ENCODE measurements at regions not wholly inside any gene's neighbourhood (a gene's known extent, or its start where the extent isn't known, plus 50 kb on each side); places are given as distances from the start of the nearest gene placed in this dataset.

DNA sequence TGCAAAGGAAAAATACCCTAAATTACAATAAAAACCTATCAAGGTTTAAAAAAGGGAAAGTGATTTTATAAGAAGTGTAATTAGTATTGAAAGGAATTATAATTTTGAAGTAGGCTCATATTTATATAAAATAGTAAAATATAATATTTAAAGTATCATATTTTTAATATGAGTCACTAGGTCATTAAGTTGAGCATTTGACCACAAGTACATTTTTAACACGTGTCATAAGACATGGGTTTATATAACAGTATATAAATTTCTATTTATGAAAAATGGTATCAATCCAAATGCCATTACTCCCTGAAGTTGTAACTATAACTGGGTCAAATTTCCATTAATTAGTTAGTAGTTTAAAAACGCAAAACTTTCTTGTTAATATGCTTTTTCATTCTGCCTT lies 365.9 kb downstream of the COL11A1 start:
- Mint-ChIP-seq H3K4me1 (ENCODE audit: low read depth, unreplicated experiment) (no peaks in the 10 kb centered on the region), H3K27ac (ENCODE audit: unreplicated experiment) (no peak overlapping the region), H3K9me3 (ENCODE audit: low read depth, unreplicated experiment) (peaks cover 10% of the 10 kb centered on the region), H3K27me3 (ENCODE audit: unreplicated experiment) (no peaks in the 10 kb centered on the region), H3K36me3 (ENCODE audit: insufficient read depth, unreplicated experiment) (no peaks in the 10 kb centered on the region), H3K4me3 (ENCODE audit: low read depth, unreplicated experiment) (no peak overlapping the region)
- CTCF ChIA-PET = no interaction called here
- intact Hi-C loops (cut with micrococcal nuclease; ENCODE audit: unreplicated experiment) = no loop called here
- DNase-seq = no peak
- TF ChIP-seq CTCF (IDR thresholded peaks at IDR 0.05; ENCODE audit: unreplicated experiment) = no peak
- BruUV-seq (replicated peaks) = no TSS peak

DNA sequence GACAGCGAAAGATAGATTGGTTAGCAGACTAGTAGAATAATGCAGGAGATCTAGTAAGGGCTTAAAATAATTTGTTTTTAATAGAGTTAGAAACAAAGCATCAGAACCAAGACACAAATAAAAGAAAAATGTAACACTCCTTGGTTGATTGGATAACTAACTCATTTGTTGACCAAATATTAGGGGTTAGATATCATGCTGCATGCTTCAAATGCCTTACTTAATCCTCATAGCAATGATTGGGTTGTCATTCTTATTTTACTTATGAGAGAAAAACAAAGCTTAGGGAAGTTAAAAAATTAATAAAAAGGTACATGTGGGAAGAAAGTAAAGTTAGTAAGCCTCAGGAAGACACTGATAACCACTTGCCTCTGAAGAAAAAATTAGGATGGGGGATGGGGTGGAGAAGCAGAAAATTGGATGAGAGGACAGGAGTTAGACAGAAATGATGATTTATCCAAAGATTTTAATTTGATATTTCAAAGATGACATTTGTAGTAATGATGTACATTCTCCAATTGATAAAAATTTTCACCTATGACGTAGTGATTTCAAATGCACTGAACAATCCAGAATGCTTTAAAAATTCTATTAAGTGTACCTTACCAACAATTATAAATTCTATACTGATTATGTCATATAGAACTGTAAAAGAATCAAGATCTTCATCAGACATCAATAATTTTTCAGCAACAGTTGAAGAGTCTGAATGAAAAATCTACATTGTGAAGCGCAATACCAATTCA lies 374.7 kb downstream of the COL11A1 start:
- Mint-ChIP-seq H3K36me3 (ENCODE audit: insufficient read depth, unreplicated experiment) (no peaks in the 10 kb centered on the region), H3K4me3 (ENCODE audit: low read depth, unreplicated experiment) (no peak overlapping the region), H3K27me3 (ENCODE audit: unreplicated experiment) (no peaks in the 10 kb centered on the region), H3K27ac (ENCODE audit: unreplicated experiment) (no peak overlapping the region), H3K9me3 (ENCODE audit: low read depth, unreplicated experiment) (peaks cover 3% of the 10 kb centered on the region), H3K4me1 (ENCODE audit: low read depth, unreplicated experiment) (no peaks in the 10 kb centered on the region)
- no peak for TF ChIP-seq CTCF (IDR thresholded peaks at IDR 0.05; ENCODE audit: unreplicated experiment)
- DNase-seq = no peak
- intact Hi-C loops (cut with micrococcal nuclease; ENCODE audit: unreplicated experiment) = no loop called here
- no TSS peak for BruUV-seq (replicated peaks)
- CTCF ChIA-PET = no interaction called here

GRCh38 chr1:102732927-102733326 lies 375.4 kb downstream of the COL11A1 start:
- CTCF ChIA-PET = no interaction called here
- intact Hi-C loops (cut with micrococcal nuclease; ENCODE audit: unreplicated experiment) = no loop called here
- no peak for DNase-seq
- H3K36me3 Mint-ChIP-seq (ENCODE audit: insufficient read depth, unreplicated experiment) = no peaks in the 10 kb centered on the region
- no peak overlapping the region for H3K27ac Mint-ChIP-seq (ENCODE audit: unreplicated experiment)
- no peaks in the 10 kb centered on the region for H3K27me3 Mint-ChIP-seq (ENCODE audit: unreplicated experiment)
- no peaks in the 10 kb centered on the region for H3K4me1 Mint-ChIP-seq (ENCODE audit: low read depth, unreplicated experiment)
- no peak for TF ChIP-seq CTCF (IDR thresholded peaks at IDR 0.05; ENCODE audit: unreplicated experiment)
- no TSS peak for BruUV-seq (replicated peaks)
- no peaks in the 10 kb centered on the region for H3K9me3 Mint-ChIP-seq (ENCODE audit: low read depth, unreplicated experiment)
- H3K4me3 Mint-ChIP-seq (ENCODE audit: low read depth, unreplicated experiment) = no peak overlapping the region

DNA sequence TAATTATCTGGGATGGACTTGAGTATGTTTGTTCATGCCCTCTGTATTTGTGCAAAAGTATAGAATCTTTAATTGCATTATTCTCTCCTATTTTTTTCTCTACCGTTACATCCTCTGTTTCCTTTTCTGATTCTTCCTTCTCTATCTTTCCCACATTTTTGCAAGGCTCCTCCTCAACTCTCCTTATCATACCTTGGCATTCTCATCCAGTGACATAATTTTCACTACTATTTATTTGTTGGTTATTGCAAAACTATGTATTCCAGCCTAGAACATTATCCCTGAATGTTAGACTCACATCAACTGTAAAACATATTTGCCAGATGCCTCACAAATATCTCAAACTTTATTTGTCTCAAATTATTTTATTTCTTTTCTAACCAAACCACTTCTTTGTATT lies 381.9 kb downstream of the COL11A1 start:
- Mint-ChIP-seq H3K9me3 (ENCODE audit: low read depth, unreplicated experiment) (peaks cover 6% of the 10 kb centered on the region), H3K4me1 (ENCODE audit: low read depth, unreplicated experiment) (no peaks in the 10 kb centered on the region), H3K36me3 (ENCODE audit: insufficient read depth, unreplicated experiment) (no peaks in the 10 kb centered on the region), H3K27ac (ENCODE audit: unreplicated experiment) (no peak overlapping the region), H3K4me3 (ENCODE audit: low read depth, unreplicated experiment) (no peak overlapping the region), H3K27me3 (ENCODE audit: unreplicated experiment) (no peaks in the 10 kb centered on the region)
- no TSS peak for BruUV-seq (replicated peaks)
- intact Hi-C loops (cut with micrococcal nuclease; ENCODE audit: unreplicated experiment) = no loop called here
- CTCF ChIA-PET = no interaction called here
- TF ChIP-seq CTCF (IDR thresholded peaks at IDR 0.05; ENCODE audit: unreplicated experiment) = no peak
- no peak for DNase-seq
